ENCODE measurements at regions not wholly inside any gene's neighbourhood (a gene's known extent, or its start where the extent isn't known, plus 50 kb on each side); places are given as distances from the start of the nearest gene placed in this dataset.

DNA sequence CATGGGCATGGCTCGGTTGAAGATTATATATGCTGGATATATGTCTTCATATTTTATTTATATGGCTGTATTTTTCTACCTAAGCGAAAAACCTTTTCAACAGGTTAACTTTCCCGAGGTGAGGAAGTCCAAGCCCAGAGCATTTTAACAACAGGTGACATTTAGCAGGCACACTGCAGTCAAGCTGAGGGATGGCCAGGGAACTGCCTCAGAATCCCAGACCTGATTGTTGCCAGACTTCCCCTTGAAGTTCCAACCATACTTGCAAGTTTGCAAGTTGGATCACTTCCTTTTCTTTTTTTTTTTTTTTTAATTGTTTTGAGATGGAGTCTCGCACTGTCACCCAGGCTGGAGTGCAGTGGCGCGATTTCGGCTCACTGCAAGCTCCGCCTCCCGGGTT lies 166.0 kb upstream of the FRMD6 start (continued):
- TF ChIP-seq, protein P1, sequence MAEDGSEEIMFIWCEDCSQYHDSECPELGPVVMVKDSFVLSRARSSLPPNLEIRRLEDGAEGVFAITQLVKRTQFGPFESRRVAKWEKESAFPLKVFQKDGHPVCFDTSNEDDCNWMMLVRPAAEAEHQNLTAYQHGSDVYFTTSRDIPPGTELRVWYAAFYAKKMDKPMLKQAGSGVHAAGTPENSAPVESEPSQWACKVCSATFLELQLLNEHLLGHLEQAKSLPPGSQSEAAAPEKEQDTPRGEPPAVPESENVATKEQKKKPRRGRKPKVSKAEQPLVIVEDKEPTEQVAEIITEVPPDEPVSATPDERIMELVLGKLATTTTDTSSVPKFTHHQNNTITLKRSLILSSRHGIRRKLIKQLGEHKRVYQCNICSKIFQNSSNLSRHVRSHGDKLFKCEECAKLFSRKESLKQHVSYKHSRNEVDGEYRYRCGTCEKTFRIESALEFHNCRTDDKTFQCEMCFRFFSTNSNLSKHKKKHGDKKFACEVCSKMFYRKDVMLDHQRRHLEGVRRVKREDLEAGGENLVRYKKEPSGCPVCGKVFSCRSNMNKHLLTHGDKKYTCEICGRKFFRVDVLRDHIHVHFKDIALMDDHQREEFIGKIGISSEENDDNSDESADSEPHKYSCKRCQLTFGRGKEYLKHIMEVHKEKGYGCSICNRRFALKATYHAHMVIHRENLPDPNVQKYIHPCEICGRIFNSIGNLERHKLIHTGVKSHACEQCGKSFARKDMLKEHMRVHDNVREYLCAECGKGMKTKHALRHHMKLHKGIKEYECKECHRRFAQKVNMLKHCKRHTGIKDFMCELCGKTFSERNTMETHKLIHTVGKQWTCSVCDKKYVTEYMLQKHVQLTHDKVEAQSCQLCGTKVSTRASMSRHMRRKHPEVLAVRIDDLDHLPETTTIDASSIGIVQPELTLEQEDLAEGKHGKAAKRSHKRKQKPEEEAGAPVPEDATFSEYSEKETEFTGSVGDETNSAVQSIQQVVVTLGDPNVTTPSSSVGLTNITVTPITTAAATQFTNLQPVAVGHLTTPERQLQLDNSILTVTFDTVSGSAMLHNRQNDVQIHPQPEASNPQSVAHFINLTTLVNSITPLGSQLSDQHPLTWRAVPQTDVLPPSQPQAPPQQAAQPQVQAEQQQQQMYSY (CRISPR knock-in tag; IDR thresholded peaks at IDR 0.05) = no peak
- TF ChIP-seq ZNF496 (CRISPR knock-in tag; IDR thresholded peaks at IDR 0.05; ENCODE audit: insufficient replicate concordance) (no peak), ZNF644 (CRISPR knock-in tag; IDR thresholded peaks at IDR 0.05; ENCODE audit: low read depth) (no peak), MTF2 (CRISPR knock-in tag; IDR thresholded peaks at IDR 0.05; ENCODE audit: borderline replicate concordance) (no peak), SMARCC2 (IDR thresholded peaks at IDR 0.05) (no peak), SOX5 (CRISPR knock-in tag; IDR thresholded peaks at IDR 0.05; ENCODE audit: borderline replicate concordance) (no peak)

DNA sequence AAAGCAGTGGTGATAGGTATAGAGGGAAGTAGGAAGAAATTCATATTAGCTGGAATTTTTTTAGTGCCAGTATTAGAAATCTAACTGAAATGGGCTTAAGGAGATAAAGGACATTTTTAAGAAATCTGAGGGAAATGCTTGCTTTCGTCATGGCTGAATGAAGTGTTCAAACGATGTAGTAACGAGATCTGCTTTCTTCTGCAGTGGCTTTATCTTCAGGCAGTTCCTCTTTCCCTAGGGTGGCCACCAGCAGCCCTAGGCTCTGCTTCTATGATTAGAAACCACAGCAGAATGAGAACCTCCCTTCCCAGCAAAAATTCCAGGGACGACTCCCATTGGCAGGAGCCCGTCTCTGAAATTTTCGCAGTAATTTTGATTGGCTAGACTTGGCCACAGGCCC lies 163.9 kb upstream of the FRMD6 start:
- Histone ChIP-seq H3K36me3 (replicated peaks in 1 of 2; ENCODE audit: control insufficient read depth in 1 of 2, insufficient read depth in 2 of 2, low read length in 2 of 2) (no peaks in the 10 kb centered on the region), H2AFZ (ENCODE audit: low read length) (no peak overlapping the region), H3K27me3 (ENCODE audit: control insufficient read depth in 1 of 2, insufficient read depth in 2 of 2, low read length in 2 of 2) (no peaks in the 10 kb centered on the region), H3K79me2 (ENCODE audit: insufficient read depth, low read length) (no peaks in the 10 kb centered on the region), H3K9me3 (ENCODE audit: low read length) (no peaks in the 10 kb centered on the region), H3K4me3 (replicated peaks in 1 of 3; ENCODE audit: insufficient read depth in 1 of 3, low read depth in 2 of 3, low read length in 3 of 3) (no peak overlapping the region), H3K27ac (ENCODE audit: extremely low read length, insufficient read depth, low read length) (no peak overlapping the region), H3K9ac (ENCODE audit: insufficient read depth, low read depth, low read length) (no peak overlapping the region), H3K4me2 (ENCODE audit: low read depth, low read length) (no peak overlapping the region), H3K4me1 (ENCODE audit: insufficient read depth, low read length) (no peaks in the 10 kb centered on the region), H4K20me1 (ENCODE audit: insufficient read depth, low read length) (no peaks in the 10 kb centered on the region)
- DNase-seq (ENCODE audit: low spot score) (no peak), FAIRE-seq (no peak), ATAC-seq (no peak)
- in situ Hi-C loops (cut with HindIII; ENCODE audit: extremely low pct_ligation_motif_present, low pct_unique_long_range_greater_than_20kb) (no loop called here), intact Hi-C loops (cut with micrococcal nuclease; ENCODE audit: unreplicated experiment) (no loop called here)
- ChIA-PET POLR2A (no interaction called here), CTCF (ENCODE audit: low intra/inter-chr PET ratio, low total read pairs) (no interaction called here)
- BruUV-seq (replicated peaks) = no TSS peak
- WGBS (ENCODE audit: low lambda C conversion rate) = 38% methylated on average over 6 of the region's 6 CpGs
- TF ChIP-seq ZNF124 (CRISPR knock-in tag; IDR thresholded peaks at IDR 0.05) (no peak), MAFG (CRISPR knock-in tag; IDR thresholded peaks at IDR 0.05) (no peak), JUNB (CRISPR knock-in tag; IDR thresholded peaks at IDR 0.05; ENCODE audit: borderline replicate concordance) (no peak), NFIC (IDR thresholded peaks at IDR 0.05; ENCODE audit: low read length) (no peak), EHMT2 (IDR thresholded peaks at IDR 0.05; ENCODE audit: borderline replicate concordance, low read depth, low read length) (no peak), BCL6 (CRISPR knock-in tag; IDR thresholded peaks at IDR 0.05) (no peak), PAWR (CRISPR knock-in tag; IDR thresholded peaks at IDR 0.05; ENCODE audit: borderline replicate concordance) (no peak), ZNF431 (CRISPR knock-in tag; IDR thresholded peaks at IDR 0.05; ENCODE audit: borderline replicate concordance, low read depth) (no peak), ZKSCAN8 (CRISPR knock-in tag; IDR thresholded peaks at IDR 0.05; ENCODE audit: borderline replicate concordance) (no peak)
- TF ChIP-seq, protein P2, sequence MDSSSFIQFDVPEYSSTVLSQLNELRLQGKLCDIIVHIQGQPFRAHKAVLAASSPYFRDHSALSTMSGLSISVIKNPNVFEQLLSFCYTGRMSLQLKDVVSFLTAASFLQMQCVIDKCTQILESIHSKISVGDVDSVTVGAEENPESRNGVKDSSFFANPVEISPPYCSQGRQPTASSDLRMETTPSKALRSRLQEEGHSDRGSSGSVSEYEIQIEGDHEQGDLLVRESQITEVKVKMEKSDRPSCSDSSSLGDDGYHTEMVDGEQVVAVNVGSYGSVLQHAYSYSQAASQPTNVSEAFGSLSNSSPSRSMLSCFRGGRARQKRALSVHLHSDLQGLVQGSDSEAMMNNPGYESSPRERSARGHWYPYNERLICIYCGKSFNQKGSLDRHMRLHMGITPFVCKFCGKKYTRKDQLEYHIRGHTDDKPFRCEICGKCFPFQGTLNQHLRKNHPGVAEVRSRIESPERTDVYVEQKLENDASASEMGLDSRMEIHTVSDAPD (CRISPR knock-in tag; IDR thresholded peaks at IDR 0.05) = no peak
- TF ChIP-seq, protein P3, sequence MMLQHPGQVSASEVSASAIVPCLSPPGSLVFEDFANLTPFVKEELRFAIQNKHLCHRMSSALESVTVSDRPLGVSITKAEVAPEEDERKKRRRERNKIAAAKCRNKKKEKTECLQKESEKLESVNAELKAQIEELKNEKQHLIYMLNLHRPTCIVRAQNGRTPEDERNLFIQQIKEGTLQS (CRISPR knock-in tag; IDR thresholded peaks at IDR 0.05) = no peak
- TF ChIP-seq, protein P4, sequence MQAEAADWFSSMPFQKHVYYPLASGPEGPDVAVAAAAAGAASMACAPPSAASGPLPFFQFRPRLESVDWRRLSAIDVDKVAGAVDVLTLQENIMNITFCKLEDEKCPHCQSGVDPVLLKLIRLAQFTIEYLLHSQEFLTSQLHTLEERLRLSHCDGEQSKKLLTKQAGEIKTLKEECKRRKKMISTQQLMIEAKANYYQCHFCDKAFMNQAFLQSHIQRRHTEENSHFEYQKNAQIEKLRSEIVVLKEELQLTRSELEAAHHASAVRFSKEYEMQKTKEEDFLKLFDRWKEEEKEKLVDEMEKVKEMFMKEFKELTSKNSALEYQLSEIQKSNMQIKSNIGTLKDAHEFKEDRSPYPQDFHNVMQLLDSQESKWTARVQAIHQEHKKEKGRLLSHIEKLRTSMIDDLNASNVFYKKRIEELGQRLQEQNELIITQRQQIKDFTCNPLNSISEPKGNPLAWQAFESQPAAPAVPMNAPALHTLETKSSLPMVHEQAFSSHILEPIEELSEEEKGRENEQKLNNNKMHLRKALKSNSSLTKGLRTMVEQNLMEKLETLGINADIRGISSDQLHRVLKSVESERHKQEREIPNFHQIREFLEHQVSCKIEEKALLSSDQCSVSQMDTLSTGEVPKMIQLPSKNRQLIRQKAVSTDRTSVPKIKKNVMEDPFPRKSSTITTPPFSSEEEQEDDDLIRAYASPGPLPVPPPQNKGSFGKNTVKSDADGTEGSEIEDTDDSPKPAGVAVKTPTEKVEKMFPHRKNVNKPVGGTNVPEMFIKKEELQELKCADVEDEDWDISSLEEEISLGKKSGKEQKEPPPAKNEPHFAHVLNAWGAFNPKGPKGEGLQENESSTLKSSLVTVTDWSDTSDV (CRISPR knock-in tag; IDR thresholded peaks at IDR 0.05) = no peak

Measured in HepG2 (cell line).